Heart left ventricle (tissue), 13 donors: ENCODE measurements at regions not wholly inside any gene's neighbourhood (a gene's known extent, or its start where the extent isn't known, plus 50 kb on each side); places are given as distances from the start of the nearest gene placed in this dataset.

Source experiments
- CTCF ChIP-seq, 12 donors: fragments of 200-600 bp; sonication (generic) in 4 of 12; IDR thresholded peaks; one replicate each; pipeline versions ENCODE4 v1.5.0 to v1.8.0; 2018 to 2022; ENCODE audit warnings: antibody characterized with exemption in 12 of 12, mild to moderate bottlenecking in 5 of 12
- POLR2A ChIP-seq, 2 donors: fragments of 450-650 bp; IDR thresholded peaks; one replicate each; pipeline ENCODE4 v1.6.1; 2017; ENCODE audit warnings: antibody characterized with exemption in 2 of 2, mild to moderate bottlenecking in 2 of 2, moderate library complexity in 2 of 2
- donor health status: ischemic (EF 13 %, LVEDD 7.1; RV severe dilation, severe dysfunction).
- donor health status: DM: no; HTN: yes; CAD: no.
- donor health status: DM: no; HTN: no; CAD: no.
- donor health status: ischemic (EF 25% LVEDD 6.9; RV normal size, moderate dysfunction).
- donor health status: ischemic (EF 25% LVEDD 5.7; RV mildly dilated, moderate dysfunction).
- donor health status: ischemic (EF 35%, LVEDD 5.7; RV mildly dilated, moderate dysfunction).
- donor health status: nonischemic (EF 11% LVEDD 7.7; RV severe dilation, severe dysfunction).
- donor health status: DM: yes; HTN: yes; CAD: no.
- donor health status: PGD.
- donor health status: ischemic (EF 29% LVEDD 5.4; RV normal size, mild dysfunction).
- donor health status: nonischemic (EF 23%, LVEDD 6.1; RV moderate dilation, normal function).

GRCh38 chr5:98065261-98065909 lies 708.1 kb upstream of the RGMB start:
- TF ChIP-seq CTCF (IDR thresholded peaks at IDR 0.05) (no peak), POLR2A (IDR thresholded peaks at IDR 0.05) (no peak)
